Islet of Langerhans (tissue), 1 donor: ENCODE measurements at regions not wholly inside any gene's neighbourhood (a gene's known extent, or its start where the extent isn't known, plus 50 kb on each side); places are given as distances from the start of the nearest gene placed in this dataset.

ENCODE experiments used
- FAIRE-seq: peaks from one replicate; lab custom pipeline; 2011; peaks lifted over from hg19 to GRCh38; lab: Jason Lieb, UNC

DNA sequence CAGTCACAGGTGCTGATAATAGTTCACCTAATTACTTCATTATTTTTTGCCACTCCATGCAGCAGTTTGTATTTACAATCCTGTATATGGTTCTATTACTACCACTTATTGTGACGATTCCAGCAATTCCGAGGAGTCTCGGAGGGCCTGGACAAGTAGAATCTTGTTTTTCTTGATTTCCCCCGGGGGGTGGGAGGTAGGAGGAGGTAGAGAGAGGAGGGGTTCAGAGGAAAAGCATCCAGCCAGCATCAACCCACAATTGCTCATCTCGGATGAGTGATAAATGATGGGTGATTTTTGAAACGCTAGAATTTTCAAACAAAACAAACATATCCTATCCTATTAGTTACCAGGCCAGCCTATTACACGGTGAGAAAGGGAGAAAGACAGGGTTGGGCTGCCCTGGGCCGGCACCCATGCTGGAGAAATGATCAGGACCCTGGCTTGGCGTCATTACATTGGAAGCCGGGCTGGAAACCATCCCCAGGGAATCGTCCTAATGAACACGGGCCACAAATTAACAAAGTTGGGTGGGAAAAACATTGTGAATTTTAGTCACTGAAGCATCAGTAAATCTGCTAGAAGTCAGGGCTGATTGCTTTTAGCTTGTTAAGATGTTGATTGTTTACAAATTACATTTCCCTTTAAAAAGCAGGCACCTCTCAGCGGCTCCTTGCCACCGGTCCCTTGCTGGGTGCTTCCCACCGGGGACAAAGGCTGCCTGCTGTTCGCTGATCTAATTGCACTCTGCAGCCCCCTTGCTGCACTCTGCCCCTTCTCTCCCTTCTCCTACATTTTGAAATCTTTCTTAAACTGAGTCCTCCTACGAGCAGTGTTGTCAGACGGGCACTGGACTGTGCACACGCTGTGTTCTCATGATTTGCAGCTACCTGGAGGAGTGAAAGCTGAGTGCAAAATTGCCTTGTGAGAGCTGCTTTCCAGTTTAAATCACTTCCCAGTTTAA is 95.5 kb downstream of the FAM204A start:
- FAIRE-seq: no peak

- FAIRE-seq: no peak
Measured at GRCh38 chr10:118243907-118244306, 98.2 kb downstream of the FAM204A start.

- peak; percentile 88 for FAIRE-seq
Measured at GRCh38 chr10:118241229-118242137, 100.6 kb downstream of the FAM204A start.

DNA sequence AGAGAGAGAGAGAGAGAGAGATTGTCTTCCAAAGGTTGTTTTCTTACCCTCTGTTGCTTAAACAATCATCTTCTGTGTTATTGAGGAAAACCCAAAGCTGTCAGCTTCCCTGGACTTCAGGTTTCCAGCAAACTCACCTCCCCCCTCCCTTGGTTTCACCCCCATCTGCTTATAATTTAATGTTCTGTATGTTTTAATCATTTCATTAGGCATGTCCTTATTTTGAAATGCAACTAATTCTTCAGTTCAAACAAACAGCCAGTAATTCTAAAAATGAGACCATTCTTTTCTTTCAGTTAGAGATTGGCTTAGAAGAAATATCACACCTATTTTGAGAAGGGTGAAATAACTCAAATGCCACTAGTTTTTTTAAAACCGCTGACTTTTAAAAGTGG is 102.9 kb downstream of the FAM204A start:
- FAIRE-seq: no peak

DNA sequence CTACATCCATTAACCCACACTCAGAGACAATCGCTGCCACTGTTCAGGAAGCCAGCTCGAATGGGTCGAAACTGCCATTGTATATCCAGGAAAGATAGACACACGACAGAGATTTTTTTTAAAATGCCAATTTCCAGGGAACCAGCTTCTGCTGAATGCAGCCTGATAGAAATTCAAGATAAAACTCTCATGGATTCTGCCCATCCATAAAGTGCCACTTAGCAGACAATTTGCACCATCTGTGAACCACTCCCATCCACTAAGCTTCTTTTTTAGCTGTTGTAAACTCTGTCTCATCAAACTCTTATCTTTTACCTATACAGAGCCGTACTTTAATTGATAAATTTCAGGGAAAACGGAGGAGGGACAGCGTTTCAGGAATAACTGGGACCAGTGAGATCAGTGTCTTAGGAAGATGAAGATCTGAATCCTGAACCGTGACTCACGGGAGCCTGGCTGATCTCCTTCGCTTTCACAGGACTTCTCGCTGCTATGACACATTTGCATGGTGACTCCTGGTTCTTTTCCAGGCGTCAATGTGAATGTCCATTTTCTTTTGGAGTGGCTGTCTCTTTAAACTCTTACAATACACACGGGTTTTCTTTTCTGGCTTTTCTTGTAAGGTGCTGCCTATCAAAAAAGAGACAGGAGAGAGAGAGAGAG is 103.4 kb downstream of the FAM204A start:
- FAIRE-seq: no peak

DNA sequence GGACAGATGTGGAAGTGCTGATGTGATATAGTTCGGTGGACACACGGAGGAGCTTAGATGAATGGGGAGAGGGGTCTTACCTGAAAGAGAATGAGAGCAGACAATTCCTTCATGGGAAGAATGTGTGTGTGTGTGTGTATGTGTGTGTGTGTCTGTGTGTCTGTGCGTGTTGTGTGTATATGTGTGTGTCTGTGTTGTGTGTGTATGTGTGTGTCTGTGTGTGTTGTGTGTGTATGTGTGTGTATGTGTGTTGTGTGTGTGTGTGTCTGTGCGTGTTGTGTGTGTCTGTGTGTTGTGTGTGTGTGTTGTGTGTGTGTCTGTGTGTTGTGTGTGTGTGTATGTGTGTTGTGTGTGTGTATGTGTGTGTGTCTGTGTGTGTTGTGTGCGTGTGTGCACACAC is 104.2 kb downstream of the FAM204A start:
- FAIRE-seq: no peak

DNA sequence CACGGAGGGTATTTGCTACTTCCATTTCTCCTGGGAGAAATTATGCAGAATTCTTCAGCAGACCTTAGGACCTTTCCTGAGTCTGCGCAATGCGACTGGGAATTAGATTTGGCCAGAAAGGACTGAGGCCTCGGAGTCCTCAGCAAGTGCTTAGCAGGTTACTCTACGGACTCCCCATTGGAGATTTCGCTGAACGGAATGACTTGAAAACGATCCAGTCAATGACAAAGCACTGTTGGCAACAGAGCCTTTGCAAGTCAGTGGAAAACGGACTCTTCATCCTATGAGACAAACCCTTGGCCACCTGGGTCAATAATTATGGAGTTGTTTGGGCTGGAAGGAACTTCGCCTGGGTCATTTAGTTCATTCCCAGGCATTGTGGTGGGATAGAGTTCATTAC is 107.4 kb downstream of the FAM204A start:
- no peak for FAIRE-seq

GRCh38 chr10:118220346-118220850 is 121.7 kb downstream of the FAM204A start:
- no peak for FAIRE-seq

- FAIRE-seq: no peak
Measured at GRCh38 chr10:118218562-118218961, 123.6 kb downstream of the FAM204A start.

DNA sequence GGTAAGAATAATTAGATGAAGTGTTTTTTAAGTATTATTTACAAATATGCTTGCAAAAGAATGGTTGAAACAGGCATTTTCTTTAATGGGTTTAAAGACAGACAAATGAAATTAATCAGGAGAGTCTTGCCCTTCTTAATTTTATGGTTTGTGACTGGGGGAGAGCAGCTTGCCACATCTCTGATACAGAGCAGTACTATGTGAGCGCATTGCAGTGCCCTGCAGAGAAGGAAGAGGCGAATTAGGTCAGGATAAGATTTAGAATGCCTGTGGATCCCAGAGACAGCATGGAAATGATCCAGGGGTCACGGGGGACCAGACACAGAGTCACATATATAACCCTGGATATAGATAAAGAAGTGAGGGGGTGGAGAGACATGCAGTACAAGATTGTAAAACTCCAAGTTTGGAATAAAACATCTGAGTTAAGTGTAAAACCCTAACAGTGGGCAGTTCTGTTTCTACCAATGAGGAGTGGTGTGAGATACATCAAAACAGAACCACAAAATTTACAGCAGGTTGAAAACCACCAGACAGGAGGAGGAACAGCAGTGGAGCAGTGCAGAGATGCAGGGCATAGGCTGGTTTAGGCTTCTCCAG is 125.5 kb downstream of the FAM204A start:
- no peak for FAIRE-seq

GRCh38 chr10:118216020-118216419 is 126.1 kb downstream of the FAM204A start:
- FAIRE-seq: no peak

DNA sequence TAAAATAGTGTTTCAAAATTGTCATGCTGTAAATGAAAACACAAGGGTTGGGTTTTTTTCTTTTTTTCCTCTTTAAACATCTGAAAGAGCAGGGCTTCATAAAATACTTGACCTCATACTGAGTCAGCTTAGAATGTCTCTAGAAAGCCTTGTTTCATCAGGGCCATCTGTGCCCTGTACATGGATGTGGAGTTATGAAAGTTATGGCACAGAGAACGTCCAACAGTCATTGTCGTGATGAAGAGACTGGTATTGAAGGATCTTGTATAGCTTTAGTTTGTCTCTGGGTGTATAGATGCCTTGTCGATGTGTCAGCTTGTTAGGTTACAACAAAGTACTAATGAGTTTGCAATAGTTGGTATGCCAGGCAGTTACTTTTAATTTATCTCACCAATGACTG is 127.3 kb downstream of the FAM204A start:
- no peak for FAIRE-seq

- FAIRE-seq: no peak
Measured at GRCh38 chr10:118213436-118213835, 128.7 kb downstream of the FAM204A start.

DNA sequence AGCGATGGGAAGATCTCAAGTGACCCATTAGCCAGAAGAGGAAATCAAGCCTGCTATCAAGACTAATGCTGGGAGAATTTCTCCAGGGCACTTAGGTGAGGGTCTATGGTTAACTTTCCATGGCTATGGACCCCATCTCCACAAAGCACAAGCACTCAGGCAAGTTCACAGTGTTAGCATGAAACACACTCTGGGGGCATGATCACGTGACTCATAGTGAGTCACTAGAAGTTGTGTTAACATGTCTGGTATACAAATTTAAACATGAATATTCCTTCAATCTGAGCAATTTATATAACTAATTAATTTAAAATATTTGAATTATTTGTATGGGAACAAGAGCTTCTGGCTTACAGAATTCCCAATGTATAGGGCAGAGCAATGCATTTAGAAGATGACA is 131.8 kb downstream of the FAM204A start:
- FAIRE-seq: no peak

- FAIRE-seq: no peak
Measured at GRCh38 chr10:118209215-118209614, 132.9 kb downstream of the FAM204A start.

- FAIRE-seq: no peak
Measured at GRCh38 chr10:118207470-118208007, 134.6 kb downstream of the FAM204A start.

- FAIRE-seq: no peak
Measured at GRCh38 chr10:118204292-118204943, 137.7 kb downstream of the FAM204A start.

GRCh38 chr10:118203461-118203860 is 138.7 kb downstream of the FAM204A start:
- FAIRE-seq: no peak

GRCh38 chr10:118195729-118196128 is 146.4 kb downstream of the FAM204A start:
- FAIRE-seq: no peak

DNA sequence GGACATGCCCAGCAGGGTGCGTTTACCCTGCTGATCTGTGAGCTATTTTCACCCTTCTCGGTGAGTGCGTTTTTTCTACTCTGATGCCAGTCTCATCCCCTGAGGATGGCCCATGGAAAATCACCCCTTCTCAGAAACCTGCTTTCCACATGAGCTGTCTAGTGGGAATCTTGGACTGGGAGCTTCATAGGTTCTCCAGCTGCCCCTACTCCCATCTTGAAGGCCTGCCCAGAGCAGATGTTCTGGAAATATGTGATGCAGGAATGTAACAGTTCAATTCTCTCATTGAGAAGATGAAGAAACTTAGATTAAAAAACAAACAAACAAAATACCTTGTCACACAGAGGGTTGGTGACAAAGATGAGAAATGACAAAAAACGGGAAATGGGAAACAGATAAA is 146.9 kb upstream of the RAB11FIP2 start:
- no peak for FAIRE-seq

GRCh38 chr10:118181021-118181420 is 134.3 kb upstream of the RAB11FIP2 start:
- FAIRE-seq: no peak
